Gastrocnemius medialis (tissue), 4 donors: ENCODE measurements at regions not wholly inside any gene's neighbourhood (a gene's known extent, or its start where the extent isn't known, plus 50 kb on each side); places are given as distances from the start of the nearest gene placed in this dataset.

ENCODE experiments used
- POLR2A ChIP-seq, 2 donors: fragments of 450-650 bp; IDR thresholded peaks; one replicate each; pipeline ENCODE4 v1.6.1; 2017; ENCODE audit warnings: antibody characterized with exemption in 2 of 2, mild to moderate bottlenecking in 2 of 2, moderate library complexity in 2 of 2
- TF ChIP-seq, protein P1 (sequence below), 5 experiments: fragments of 450-650 bp in 3 of 5; fragments of 200-600 bp in 2 of 5; sonication (generic) in 2 of 5; IDR thresholded peaks in 4 of 5; conservative IDR thresholded peaks in 1 of 5; 1 replicate in 4 of 5; 2 replicates in 1 of 5; pipeline ENCODE4 v1.5.1; 2016 to 2019; ENCODE audit warnings: antibody characterized with exemption in 5 of 5, mild to moderate bottlenecking in 3 of 5, moderate library complexity in 3 of 5

DNA sequence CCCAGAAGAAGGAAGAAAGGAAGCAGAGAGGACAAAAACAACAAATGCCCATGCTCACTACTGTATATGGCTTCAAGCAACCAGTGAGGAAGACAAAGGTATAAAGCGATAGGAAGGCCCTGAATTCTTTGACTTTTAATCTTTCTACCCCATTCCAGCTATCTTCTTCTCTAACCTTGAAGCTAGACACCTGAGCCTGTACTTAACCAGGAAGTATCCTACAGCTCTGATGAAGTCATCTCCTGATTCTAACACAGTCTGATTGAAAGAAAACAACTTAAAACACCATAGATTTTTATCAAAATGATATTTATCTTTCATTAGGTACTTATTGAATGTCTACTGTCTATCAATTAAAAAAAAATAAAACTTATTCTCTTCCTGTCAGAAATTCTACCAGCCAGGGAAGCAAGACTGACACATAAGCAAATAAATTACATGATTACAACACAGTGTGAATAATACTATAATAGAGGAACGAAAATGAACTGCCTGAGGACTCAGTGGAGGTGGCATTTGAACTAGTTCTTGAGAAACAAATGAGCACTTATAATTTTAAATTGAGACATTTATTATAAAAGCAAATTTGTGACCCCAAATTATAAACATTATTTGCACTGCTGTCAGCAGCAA is 123.3 kb upstream of the ELL2 start:
- TF ChIP-seq POLR2A (IDR thresholded peaks at IDR 0.05): no peak
- TF ChIP-seq, protein P1, sequence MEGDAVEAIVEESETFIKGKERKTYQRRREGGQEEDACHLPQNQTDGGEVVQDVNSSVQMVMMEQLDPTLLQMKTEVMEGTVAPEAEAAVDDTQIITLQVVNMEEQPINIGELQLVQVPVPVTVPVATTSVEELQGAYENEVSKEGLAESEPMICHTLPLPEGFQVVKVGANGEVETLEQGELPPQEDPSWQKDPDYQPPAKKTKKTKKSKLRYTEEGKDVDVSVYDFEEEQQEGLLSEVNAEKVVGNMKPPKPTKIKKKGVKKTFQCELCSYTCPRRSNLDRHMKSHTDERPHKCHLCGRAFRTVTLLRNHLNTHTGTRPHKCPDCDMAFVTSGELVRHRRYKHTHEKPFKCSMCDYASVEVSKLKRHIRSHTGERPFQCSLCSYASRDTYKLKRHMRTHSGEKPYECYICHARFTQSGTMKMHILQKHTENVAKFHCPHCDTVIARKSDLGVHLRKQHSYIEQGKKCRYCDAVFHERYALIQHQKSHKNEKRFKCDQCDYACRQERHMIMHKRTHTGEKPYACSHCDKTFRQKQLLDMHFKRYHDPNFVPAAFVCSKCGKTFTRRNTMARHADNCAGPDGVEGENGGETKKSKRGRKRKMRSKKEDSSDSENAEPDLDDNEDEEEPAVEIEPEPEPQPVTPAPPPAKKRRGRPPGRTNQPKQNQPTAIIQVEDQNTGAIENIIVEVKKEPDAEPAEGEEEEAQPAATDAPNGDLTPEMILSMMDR (IDR thresholded peaks at IDR 0.05 in 4 of 5, conservative IDR thresholded peaks at IDR 0.05 in 1 of 5): no peak
